Fibroblast of peridontal ligament (primary cell): ENCODE measurements at regions not wholly inside any gene's neighbourhood (a gene's known extent, or its start where the extent isn't known, plus 50 kb on each side); places are given as distances from the start of the nearest gene placed in this dataset.
"Not testable (repeated sequence)": the region's sequence is repeated elsewhere in the genome, so short reads cannot be mapped to it uniquely, and the experiment has no call there.

Source experiments
- DNase-seq: peaks from one replicate; pipeline ENCODE4 v3.0.0-alpha.2; 2010; ENCODE audit errors: extremely low read depth

DNA sequence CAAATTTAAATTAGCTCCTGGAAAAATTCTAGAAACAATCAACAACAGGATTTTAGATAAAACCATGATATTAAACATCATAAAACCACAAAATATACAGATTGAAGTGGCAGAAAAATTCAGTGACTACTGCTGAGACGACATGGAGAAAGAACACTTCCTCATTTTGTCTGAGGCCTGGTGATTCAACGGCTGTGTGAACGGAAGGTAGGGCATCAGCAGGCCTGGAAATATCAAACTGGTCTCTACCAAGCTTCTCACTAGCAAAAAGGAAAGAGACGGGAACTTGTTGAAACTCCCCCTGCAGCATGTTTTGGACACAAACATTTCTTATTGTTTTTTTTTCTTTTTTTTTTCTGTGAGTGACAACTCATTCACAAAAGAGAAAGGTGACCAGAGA, 58.0 kb upstream of the AHI1 start:
- DNase-seq = no peak

GRCh38 chr6:135557582-135557981, 60.0 kb upstream of the AHI1 start:
- DNase-seq = no peak

- DNase-seq = not testable (repeated sequence)
Measured at GRCh38 chr6:135565605-135566004, 68.1 kb upstream of the AHI1 start.

- DNase-seq = no peak
Measured at GRCh38 chr6:135566311-135567068, 69.0 kb upstream of the AHI1 start.

DNA sequence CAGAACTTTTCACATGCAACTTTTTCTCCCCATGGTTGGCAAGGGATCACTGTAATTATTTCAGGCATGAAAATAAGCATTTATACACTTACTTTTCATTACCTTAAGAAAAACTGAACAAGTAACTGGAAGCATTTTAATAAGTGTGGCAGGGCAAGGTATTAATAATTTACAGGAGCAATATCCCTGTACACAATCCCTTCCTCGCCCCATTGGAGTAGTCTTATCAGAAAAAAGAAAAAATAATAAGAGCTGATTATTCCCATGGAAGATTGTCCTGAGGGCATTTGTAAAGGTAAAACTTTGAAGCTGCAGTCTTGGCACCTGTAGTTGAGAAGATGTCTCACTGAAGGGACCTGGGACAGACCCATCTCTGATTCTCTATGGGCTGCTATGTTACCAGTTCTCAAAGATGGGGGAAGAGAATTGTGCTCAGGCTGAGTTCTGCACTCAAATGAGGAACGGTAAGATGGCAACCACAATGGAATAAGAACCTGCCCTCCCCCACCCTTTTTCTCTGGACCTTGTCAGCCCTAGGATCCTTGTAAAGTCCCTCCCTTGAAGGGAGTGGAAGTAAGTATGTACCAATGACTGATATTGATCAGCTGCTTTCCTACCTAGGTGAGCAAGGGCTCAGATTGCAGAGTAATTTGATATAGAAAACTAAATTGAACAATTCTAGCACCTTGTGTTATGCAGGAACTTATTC, 70.0 kb upstream of the AHI1 start:
- DNase-seq = no peak

GRCh38 chr6:135568379-135568778, 70.8 kb upstream of the AHI1 start:
- peak; percentile 95 for DNase-seq

- DNase-seq = no peak
Measured at GRCh38 chr6:135572051-135572450, 74.5 kb upstream of the AHI1 start.

GRCh38 chr6:135575629-135576028, 78.1 kb upstream of the AHI1 start:
- no peak for DNase-seq

- DNase-seq = peak; percentile 82
Measured at GRCh38 chr6:135576055-135576454, 78.5 kb upstream of the AHI1 start.

- no peak for DNase-seq
Measured at GRCh38 chr6:135577059-135577538, 79.6 kb upstream of the AHI1 start.

GRCh38 chr6:135578976-135579375, 81.4 kb upstream of the AHI1 start:
- DNase-seq = no peak

- no peak for DNase-seq
Measured at GRCh38 chr6:135581211-135581610, 83.7 kb upstream of the AHI1 start.

DNA sequence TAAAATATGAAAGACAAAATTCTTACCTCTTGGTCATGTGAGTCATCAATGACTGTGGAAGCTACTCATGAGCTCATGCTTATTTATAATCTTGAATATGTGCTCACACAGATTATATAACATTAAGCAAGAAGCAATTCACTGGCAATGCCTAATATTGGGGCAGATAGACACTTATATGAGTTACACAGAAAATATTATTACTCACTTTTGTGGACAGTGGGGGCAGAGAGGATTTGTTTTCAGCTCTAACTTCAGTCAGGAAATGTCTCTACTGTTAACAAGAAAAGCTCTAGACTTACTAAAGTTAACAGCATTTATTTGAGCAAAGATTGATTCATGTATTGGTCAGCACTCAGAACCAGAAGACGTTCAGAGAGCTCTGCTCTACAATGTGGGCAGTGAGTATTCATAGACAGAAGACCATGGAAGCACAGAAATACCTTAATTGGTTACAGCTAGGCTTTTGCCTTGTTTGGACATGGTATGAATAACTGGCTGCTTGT, 85.8 kb upstream of the AHI1 start:
- DNase-seq = peak; percentile 60

GRCh38 chr6:135586388-135586787, 88.8 kb upstream of the AHI1 start:
- no peak for DNase-seq

DNA sequence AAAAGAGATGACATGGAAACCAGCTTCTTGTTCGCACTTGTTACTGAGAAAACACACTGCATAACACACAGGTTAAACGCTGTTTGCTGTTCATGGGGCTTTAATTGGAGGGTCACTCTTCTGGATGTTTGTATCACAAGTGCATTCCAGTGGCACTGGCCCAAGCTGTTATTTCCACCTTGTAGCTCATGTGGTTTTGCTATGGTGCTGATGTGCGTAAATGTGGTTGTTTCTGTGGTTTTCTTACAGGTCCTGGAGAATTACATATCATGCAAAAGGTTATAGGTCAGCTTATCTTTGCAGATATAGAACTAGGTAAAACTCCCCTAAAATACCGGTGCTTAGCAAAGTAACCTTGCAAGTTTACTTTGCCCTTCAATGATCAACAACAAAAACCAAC, 89.3 kb upstream of the AHI1 start:
- DNase-seq = no peak

DNA sequence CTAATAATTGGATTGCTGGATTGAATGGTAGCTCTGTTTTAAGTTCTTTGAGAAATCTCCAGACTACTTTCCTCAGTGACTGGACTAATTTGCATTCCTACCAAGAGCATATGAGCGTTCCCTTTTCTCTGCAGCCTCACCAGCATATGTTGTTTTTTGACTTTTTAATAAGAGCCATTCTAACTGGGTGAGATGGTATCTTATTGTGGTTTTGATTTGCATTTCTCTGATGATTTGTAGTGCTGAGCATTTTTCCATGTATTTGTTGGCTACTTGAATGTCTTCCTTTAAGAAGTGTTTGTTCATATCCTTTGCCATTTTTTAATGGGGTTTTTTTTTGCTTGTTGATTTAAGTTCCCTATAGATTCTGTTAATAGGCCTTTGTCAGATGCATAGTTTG, 94.7 kb upstream of the AHI1 start:
- DNase-seq = no peak

GRCh38 chr6:135594000-135594399, 96.5 kb upstream of the AHI1 start:
- no peak for DNase-seq

- no peak for DNase-seq
Measured at GRCh38 chr6:135600086-135600702, 102.7 kb upstream of the AHI1 start.

DNA sequence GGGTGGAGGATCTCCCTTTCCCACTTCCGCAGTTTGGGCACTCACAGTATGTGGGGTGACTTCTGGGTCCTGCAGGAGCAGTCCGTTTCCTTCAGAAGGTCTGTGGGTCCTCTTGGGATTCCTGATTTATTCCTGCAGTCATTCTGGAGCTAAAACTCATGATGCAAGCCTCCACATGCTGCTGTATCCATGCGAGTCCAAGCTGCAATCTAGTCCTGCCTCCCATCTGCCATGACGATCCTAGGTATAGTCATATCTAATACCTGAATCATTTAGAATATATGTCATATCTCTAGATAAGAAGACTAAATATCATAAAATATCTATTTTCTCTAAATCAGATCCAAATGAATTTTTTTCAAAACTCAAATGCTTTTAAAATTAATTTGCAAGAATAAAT, 103.4 kb upstream of the AHI1 start:
- DNase-seq = no peak

GRCh38 chr6:135601857-135602256, 104.3 kb upstream of the AHI1 start:
- no peak for DNase-seq

DNA sequence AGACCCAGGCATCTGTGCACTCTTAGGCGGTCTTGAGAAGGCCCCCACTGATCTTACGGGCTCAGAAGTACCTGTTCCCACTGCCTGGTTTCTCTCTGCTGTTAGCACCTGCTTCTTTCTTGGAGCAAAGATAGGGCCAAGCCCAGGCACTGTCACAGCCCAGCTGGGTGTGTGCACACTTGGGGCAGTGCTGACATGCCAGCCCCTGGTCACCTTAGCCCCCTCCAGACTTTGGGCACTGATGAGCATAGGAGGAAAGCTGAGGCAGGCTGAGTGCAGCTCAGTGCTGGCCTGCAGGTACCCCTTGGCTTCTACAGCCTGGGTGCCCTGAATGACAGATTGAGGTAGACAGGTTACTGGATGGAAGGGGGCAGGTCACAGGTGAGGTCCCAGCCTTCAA, 105.7 kb upstream of the AHI1 start:
- DNase-seq = no peak

DNA sequence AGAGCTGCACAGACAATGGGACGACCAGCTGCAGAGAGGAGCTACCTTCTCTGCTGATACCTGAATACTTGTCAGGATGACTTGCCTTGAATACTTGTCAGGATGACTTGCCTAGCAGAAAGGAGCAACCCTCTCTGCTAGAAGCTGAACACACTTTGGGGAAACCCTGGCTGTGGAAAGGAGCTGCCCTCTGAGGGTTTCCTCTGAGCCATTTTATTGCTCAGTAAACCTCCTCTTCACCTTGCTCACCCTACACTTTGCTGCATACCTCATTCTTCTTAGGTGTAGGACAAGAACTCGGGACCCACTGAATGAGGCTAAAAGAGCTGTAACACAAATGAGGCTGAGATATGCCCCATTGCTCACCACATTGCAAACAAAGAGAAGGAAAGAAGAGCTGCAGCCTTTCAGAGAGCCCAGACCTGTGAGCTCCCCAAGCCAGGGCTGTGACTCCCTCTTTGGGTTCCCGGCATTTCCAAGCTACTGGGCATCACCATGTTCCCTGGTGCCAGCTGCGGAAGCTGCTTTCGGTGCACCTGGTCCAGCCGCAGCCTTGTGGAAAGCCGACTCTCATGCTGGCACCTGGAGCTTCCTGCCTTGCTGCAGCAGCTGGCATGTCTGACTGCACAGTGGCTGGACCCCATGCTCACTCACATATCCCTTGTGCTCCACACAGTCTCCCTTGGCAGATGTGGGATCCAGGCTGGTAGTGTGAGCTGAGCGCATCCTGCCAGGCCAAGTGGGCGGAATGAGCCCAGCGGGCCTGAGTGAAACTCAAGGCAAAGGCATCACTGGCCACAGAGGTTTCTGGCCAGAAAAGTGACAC, 106.7 kb upstream of the AHI1 start:
- no peak for DNase-seq
